WTC11 (cell line): ENCODE measurements at regions not wholly inside any gene's neighbourhood (a gene's known extent, or its start where the extent isn't known, plus 50 kb on each side); places are given as distances from the start of the nearest gene placed in this dataset.

Source experiments
- ATF3 ChIP-seq: sonication (generic); formaldehyde crosslinking; conservative IDR thresholded peaks from 2 replicates; pipeline ENCODE4 v1.8.1; 2022; ENCODE audit warnings: mild to moderate bottlenecking, missing genetic modification reagents
- CTCF ChIP-seq: fragments of 200-600 bp; IDR thresholded peaks from 2 replicates; pipeline ENCODE4 v1.8.0; 2022; ENCODE audit warnings: antibody characterized with exemption
- GABPB1 ChIP-seq: sonication (generic); formaldehyde crosslinking; IDR thresholded peaks from 2 replicates; pipeline ENCODE4 v1.8.1; 2023; ENCODE audit warnings: mild to moderate bottlenecking, missing genetic modification reagents
- IRF2 ChIP-seq: sonication (generic); formaldehyde crosslinking; IDR thresholded peaks from 2 replicates; pipeline ENCODE4 v1.8.0; 2022; ENCODE audit warnings: low read depth, missing genetic modification reagents, borderline replicate concordance
- JUN ChIP-seq: sonication (generic); formaldehyde crosslinking; IDR thresholded peaks from 2 replicates; pipeline ENCODE4 v1.8.0; 2023; ENCODE audit warnings: mild to moderate bottlenecking, missing genetic modification reagents
- NR3C1 ChIP-seq: sonication (generic); formaldehyde crosslinking; conservative IDR thresholded peaks from 2 replicates; pipeline ENCODE4 v1.8.1; 2023; ENCODE audit warnings: low read depth, mild to moderate bottlenecking, missing genetic modification reagents
- PRDM15 ChIP-seq: sonication (generic); formaldehyde crosslinking; IDR thresholded peaks from 2 replicates; pipeline ENCODE4 v1.8.0; 2022; ENCODE audit warnings: missing genetic modification reagents
- PRRX2 ChIP-seq: fragments of 250-450 bp; sonication (Bioruptor Pico); IDR thresholded peaks from 2 replicates; pipeline ENCODE4 v1.8.0; 2021; ENCODE audit warnings: mild to moderate bottlenecking
- TEAD4 ChIP-seq: sonication (generic); formaldehyde crosslinking; IDR thresholded peaks from 2 replicates; pipeline ENCODE4 v1.8.0; 2022; ENCODE audit warnings: mild to moderate bottlenecking, missing genetic modification reagents
- ZBTB21 ChIP-seq: sonication (generic); formaldehyde crosslinking; IDR thresholded peaks from 2 replicates; pipeline ENCODE4 v1.8.1; 2023; ENCODE audit warnings: mild to moderate bottlenecking, missing genetic modification reagents, borderline replicate concordance
- ZNF416 ChIP-seq: fragments of 250-450 bp; sonication (Bioruptor Pico); IDR thresholded peaks from 2 replicates; pipeline ENCODE4 v1.9.0; 2021; ENCODE audit warnings: mild to moderate bottlenecking, inconsistent platforms
- ZSCAN18 ChIP-seq: fragments of 250-450 bp; sonication (Bioruptor Pico); IDR thresholded peaks from 2 replicates; pipeline ENCODE4 v2.1.2; 2022; ENCODE audit warnings: mild to moderate bottlenecking, moderate library complexity
- TF ChIP-seq, protein P1 (sequence below): sonication (generic); formaldehyde crosslinking; IDR thresholded peaks from 2 replicates; pipeline ENCODE4 v1.8.1; 2023; ENCODE audit warnings: mild to moderate bottlenecking, missing genetic modification reagents, moderate library complexity

- TF ChIP-seq CTCF (no peak), ZNF416 (CRISPR knock-in tag) (no peak), ATF3 (CRISPR knock-in tag) (no peak), JUN (CRISPR knock-in tag) (no peak), PRDM15 (CRISPR knock-in tag) (no peak), PRRX2 (no peak), NR3C1 (no peak), ZSCAN18 (CRISPR knock-in tag) (no peak), GABPB1 (CRISPR knock-in tag) (no peak), TEAD4 (no peak), IRF2 (CRISPR knock-in tag) (no peak), ZBTB21 (CRISPR knock-in tag) (no peak)
- TF ChIP-seq, protein P1, sequence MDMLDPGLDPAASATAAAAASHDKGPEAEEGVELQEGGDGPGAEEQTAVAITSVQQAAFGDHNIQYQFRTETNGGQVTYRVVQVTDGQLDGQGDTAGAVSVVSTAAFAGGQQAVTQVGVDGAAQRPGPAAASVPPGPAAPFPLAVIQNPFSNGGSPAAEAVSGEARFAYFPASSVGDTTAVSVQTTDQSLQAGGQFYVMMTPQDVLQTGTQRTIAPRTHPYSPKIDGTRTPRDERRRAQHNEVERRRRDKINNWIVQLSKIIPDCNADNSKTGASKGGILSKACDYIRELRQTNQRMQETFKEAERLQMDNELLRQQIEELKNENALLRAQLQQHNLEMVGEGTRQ (CRISPR knock-in tag), result no peak
These were observed 162.9 kb upstream of the CMC1 start for GRCh38 chr3:28078536-28078935.
